ENCODE measurements at regions not wholly inside any gene's neighbourhood (a gene's known extent, or its start where the extent isn't known, plus 50 kb on each side); places are given as distances from the start of the nearest gene placed in this dataset.

DNA sequence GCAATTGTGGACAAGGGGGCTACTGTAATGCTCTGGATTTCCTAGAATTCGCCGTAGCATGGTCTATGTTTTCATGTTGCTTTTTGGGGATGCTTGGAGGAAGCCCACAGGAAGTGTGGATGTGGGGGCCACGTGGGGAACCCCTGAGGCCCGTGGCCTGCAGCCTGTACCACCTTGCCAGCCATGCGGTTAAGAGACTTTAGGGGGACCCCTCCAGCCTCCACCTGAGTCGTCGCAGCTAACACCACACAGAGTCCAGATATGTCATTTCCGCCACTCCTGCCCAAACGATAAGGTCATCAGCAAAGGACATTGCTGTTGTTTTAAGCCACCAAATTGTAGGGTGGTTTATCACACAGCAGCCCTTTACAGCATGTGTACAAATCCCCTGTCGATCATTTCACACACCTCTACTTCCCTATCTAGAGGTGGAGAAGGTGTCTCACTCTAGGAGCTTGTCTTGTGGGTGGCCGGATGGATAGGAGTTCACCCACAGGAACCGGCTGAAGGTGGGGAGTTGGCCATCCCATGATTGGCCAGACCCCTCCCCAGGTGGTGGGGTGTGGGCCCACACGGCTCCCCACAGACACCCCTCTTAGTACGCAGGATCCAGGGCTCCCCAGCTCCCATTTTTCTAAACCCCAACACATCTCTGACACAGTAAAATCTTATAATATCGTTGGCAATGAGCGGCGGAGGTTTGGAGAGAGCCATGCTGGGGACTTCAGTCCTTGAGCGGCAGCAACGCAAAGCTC lies 226.7 kb downstream of the TEX29 start:
- H4K20me1 ChIP-seq (ENCODE audit: insufficient read depth, low read length): no peaks in the 10 kb centered on the region
- no peaks in the 10 kb centered on the region for H3K27me3 ChIP-seq (ENCODE audit: control insufficient read depth in 2 of 2, insufficient read depth in 2 of 2, low read length in 2 of 2)
- H3K4me3 ChIP-seq (replicated peaks in 1 of 3; ENCODE audit: low read depth in 2 of 3, low read length in 3 of 3): no peak overlapping the region
- Mint-ChIP-seq H3K4me1 (no peaks in the 10 kb centered on the region), H3K27me3 (ENCODE audit: low read depth in 3 of 3) (peaks cover 0 to 4% (median 0%) of the 10 kb centered on the region in 3 donors), H3K9me3 (peaks cover 9 to 27% (median 11%) of the 10 kb centered on the region in 7 donors), H3K4me3 (no peak overlapping the region), H3K27ac (no peak overlapping the region), H3K36me3 (no peaks in the 10 kb centered on the region)
- no peak overlapping the region for H3K9ac ChIP-seq (ENCODE audit: insufficient read depth, low read length, poor library complexity, severe bottlenecking)
- 89% methylated on average over 12 of the region's 19 CpGs for WGBS (ENCODE audit: insufficient coverage)
- no peak overlapping the region for H2AFZ ChIP-seq (ENCODE audit: insufficient read depth, low read depth, low read length, poor library complexity, severe bottlenecking)
- peaks cover 0 to 24% of the 10 kb centered on the region in 2 donors for H3K9me3 ChIP-seq (replicated peaks in 1 of 2; ENCODE audit: control insufficient read depth in 1 of 2, insufficient read depth in 1 of 2, low read length in 2 of 2)
- no peak for TF ChIP-seq CTCF (IDR thresholded peaks at IDR 0.05)
- DNase-seq: no peak
- no peaks in the 10 kb centered on the region for H3K4me1 ChIP-seq (ENCODE audit: control insufficient read depth in 1 of 2, insufficient read depth in 2 of 2, low read length in 2 of 2)
- no peak overlapping the region for H3K4me2 ChIP-seq (replicated peaks; ENCODE audit: extremely low read depth, low read length, poor library complexity, severe bottlenecking)
- no peak overlapping the region for H3K27ac ChIP-seq (ENCODE audit: low read depth in 1 of 2, low read length in 2 of 2)
- no peaks in the 10 kb centered on the region for H3K36me3 ChIP-seq (replicated peaks in 1 of 2; ENCODE audit: control insufficient read depth in 1 of 2, insufficient read depth in 2 of 2, low read length in 2 of 2)
- intact Hi-C loops (cut with micrococcal nuclease): no loop called here
- no peaks in the 10 kb centered on the region for H3K79me2 ChIP-seq (ENCODE audit: insufficient read depth, low read length)

DNA sequence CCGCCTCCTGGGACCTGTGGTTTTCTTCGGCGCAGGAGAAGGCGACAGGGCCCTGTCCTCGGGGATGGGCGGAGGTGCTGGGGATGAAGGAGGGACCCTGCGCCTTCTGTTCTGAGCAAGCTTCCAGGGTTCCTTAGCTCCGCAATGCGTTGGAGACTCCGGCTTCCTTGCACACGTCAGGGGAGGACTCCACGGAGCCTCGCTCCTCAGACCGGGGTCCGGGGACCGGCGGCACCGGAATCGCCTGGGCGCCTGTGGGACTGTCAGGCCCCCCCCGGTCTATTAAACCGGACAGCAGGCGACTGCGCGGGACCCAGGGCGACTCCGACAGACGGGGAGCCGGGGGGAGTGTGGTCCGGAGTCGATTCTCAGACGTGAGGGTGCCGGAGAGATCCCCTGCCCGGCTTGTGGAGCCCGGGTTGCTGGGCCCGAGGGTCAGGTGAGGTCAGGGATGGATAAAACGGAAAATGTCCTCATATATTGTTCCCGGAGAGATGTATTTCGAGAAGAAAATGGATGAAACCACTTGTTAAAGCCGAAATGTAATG lies 227.4 kb downstream of the TEX29 start:
- intact Hi-C loops (cut with micrococcal nuclease): no loop called here
- Mint-ChIP-seq H3K36me3 (no peaks in the 10 kb centered on the region), H3K4me1 (no peaks in the 10 kb centered on the region), H3K4me3 (no peak overlapping the region), H3K9me3 (peaks cover 9 to 27% (median 12%) of the 10 kb centered on the region in 7 donors), H3K27me3 (ENCODE audit: low read depth in 3 of 3) (no peaks in the 10 kb centered on the region), H3K27ac (no peak overlapping the region)
- Histone ChIP-seq H2AFZ (ENCODE audit: insufficient read depth, low read depth, low read length, poor library complexity, severe bottlenecking) (no peak overlapping the region), H3K9me3 (replicated peaks in 1 of 2; ENCODE audit: control insufficient read depth in 1 of 2, insufficient read depth in 1 of 2, low read length in 2 of 2) (peaks cover 0 to 24% of the 10 kb centered on the region in 2 donors), H4K20me1 (ENCODE audit: insufficient read depth, low read length) (no peaks in the 10 kb centered on the region), H3K4me2 (replicated peaks; ENCODE audit: extremely low read depth, low read length, poor library complexity, severe bottlenecking) (no peak overlapping the region), H3K9ac (ENCODE audit: insufficient read depth, low read length, poor library complexity, severe bottlenecking) (no peak overlapping the region), H3K27me3 (ENCODE audit: control insufficient read depth in 2 of 2, insufficient read depth in 2 of 2, low read length in 2 of 2) (no peaks in the 10 kb centered on the region), H3K27ac (ENCODE audit: low read depth in 1 of 2, low read length in 2 of 2) (no peak overlapping the region), H3K36me3 (replicated peaks in 1 of 2; ENCODE audit: control insufficient read depth in 1 of 2, insufficient read depth in 2 of 2, low read length in 2 of 2) (no peaks in the 10 kb centered on the region), H3K4me1 (ENCODE audit: control insufficient read depth in 1 of 2, insufficient read depth in 2 of 2, low read length in 2 of 2) (no peaks in the 10 kb centered on the region), H3K4me3 (replicated peaks in 1 of 3; ENCODE audit: low read depth in 2 of 3, low read length in 3 of 3) (no peak overlapping the region), H3K79me2 (ENCODE audit: insufficient read depth, low read length) (no peaks in the 10 kb centered on the region)
- WGBS (ENCODE audit: insufficient coverage): 96% methylated on average over 40 of the region's 40 CpGs
- no peak for TF ChIP-seq CTCF (IDR thresholded peaks at IDR 0.05)
- DNase-seq: no peak

All from CD14-positive monocyte (primary cell).